HG03378 (cell line): ENCODE measurements at regions not wholly inside any gene's neighbourhood (a gene's known extent, or its start where the extent isn't known, plus 50 kb on each side); places are given as distances from the start of the nearest gene placed in this dataset.

Experiments
- ATAC-seq: cut with Tn5 transposase; IDR thresholded peaks from one replicate; pipeline ENCODE4 v1.9.1; 2021; ENCODE audit warnings: mild to moderate bottlenecking, moderate library complexity; ENCODE audit not compliant: unreplicated experiment

- no peak for ATAC-seq
Observed at GRCh38 chr12:107271523-107271922, 178.2 kb upstream of the CRY1 start.

GRCh38 chr12:107275530-107275929, 182.2 kb upstream of the CRY1 start:
- no peak for ATAC-seq

- no peak for ATAC-seq
Observed at GRCh38 chr12:107277855-107278254, 184.5 kb upstream of the CRY1 start.

GRCh38 chr12:107282628-107283027, 189.3 kb upstream of the CRY1 start:
- no peak for ATAC-seq

- ATAC-seq = no peak
Observed at GRCh38 chr12:107283652-107284051, 190.3 kb upstream of the CRY1 start.

- no peak for ATAC-seq
Observed at GRCh38 chr12:107284692-107285091, 191.3 kb upstream of the CRY1 start.

GRCh38 chr12:107287436-107288413, 194.4 kb upstream of the CRY1 start:
- no peak for ATAC-seq

- ATAC-seq = no peak
Observed at GRCh38 chr12:107288414-107289127, 195.2 kb upstream of the CRY1 start.

- ATAC-seq = no peak
Observed at GRCh38 chr12:107291018-107291417, 197.7 kb upstream of the CRY1 start.

- ATAC-seq = no peak
Observed at GRCh38 chr12:107296681-107297089, 203.3 kb upstream of the CRY1 start.

GRCh38 chr12:107302649-107303341, 209.4 kb upstream of the CRY1 start:
- ATAC-seq = no peak

GRCh38 chr12:107304588-107305532, 211.5 kb upstream of the CRY1 start:
- ATAC-seq = no peak

- ATAC-seq = no peak
Observed at GRCh38 chr12:107306141-107306659, 212.9 kb upstream of the CRY1 start.

- no peak for ATAC-seq
Observed at GRCh38 chr12:107308310-107308709, 215.0 kb upstream of the CRY1 start.

- ATAC-seq = no peak
Observed at GRCh38 chr12:107309020-107309419, 215.7 kb upstream of the CRY1 start.

GRCh38 chr12:107310621-107311020, 217.3 kb upstream of the CRY1 start:
- ATAC-seq = no peak

GRCh38 chr12:107311682-107312081, 218.3 kb upstream of the CRY1 start:
- no peak for ATAC-seq

- ATAC-seq = no peak
Observed at GRCh38 chr12:107317751-107318555, 224.6 kb upstream of the CRY1 start.

- ATAC-seq = no peak
Observed at GRCh38 chr12:107318556-107318805, 225.1 kb upstream of the CRY1 start.
